Calu3 (cell line): ENCODE measurements at regions not wholly inside any gene's neighbourhood (a gene's known extent, or its start where the extent isn't known, plus 50 kb on each side); places are given as distances from the start of the nearest gene placed in this dataset.
"Not testable (repeated sequence)": the region's sequence is repeated elsewhere in the genome, so short reads cannot be mapped to it uniquely, and the experiment has no call there.

Experiments
- BruUV-seq: library from RNA; stranded (reverse); fragments of 400-500 nt; replicated peaks from 2 replicates; lab custom pipeline; 2021; lab: Mats Ljungman, UMichigan
- CTCF ChIA-PET: fragments of 300-600 bp; sonication (Branson Sonifier 250); formaldehyde crosslinking; loops from one replicate; lab custom pipeline; 2022; ENCODE audit warnings: antibody characterized with exemption; lab: Charles Lee
- DNase-seq: peaks from one replicate; pipeline ENCODE4 v3.0.0; 2022
- H3K27ac Mint-ChIP-seq: one replicate; pipeline ENCODE4 v1.8.0; 2022; ENCODE audit warnings: mixed read lengths; ENCODE audit not compliant: unreplicated experiment
- H3K27me3 Mint-ChIP-seq: one replicate; pipeline ENCODE4 v1.8.0; 2022; ENCODE audit warnings: mixed read lengths; ENCODE audit not compliant: unreplicated experiment
- H3K36me3 Mint-ChIP-seq: one replicate; pipeline ENCODE4 v1.8.0; 2022; ENCODE audit warnings: mild to moderate bottlenecking, moderate library complexity, mixed read lengths; ENCODE audit not compliant: insufficient read depth, unreplicated experiment
- H3K4me1 Mint-ChIP-seq: one replicate; pipeline ENCODE4 v1.8.0; 2022; ENCODE audit warnings: mild to moderate bottlenecking, low read depth, mixed read lengths; ENCODE audit not compliant: unreplicated experiment
- H3K4me3 Mint-ChIP-seq: one replicate; pipeline ENCODE4 v1.8.0; 2022; ENCODE audit warnings: mild to moderate bottlenecking, low read depth, moderate library complexity, mixed read lengths; ENCODE audit not compliant: unreplicated experiment
- H3K9me3 Mint-ChIP-seq: one replicate; pipeline ENCODE4 v1.8.0; 2022; ENCODE audit warnings: low read depth, mixed read lengths; ENCODE audit not compliant: unreplicated experiment
- intact Hi-C: fragments of 100-400 bp; cut with micrococcal nuclease; formaldehyde crosslinking; loops from one replicate; pipeline ENCODE4 v1.10.0; 2022; ENCODE audit not compliant: unreplicated experiment
- TF ChIP-seq, protein P1 (sequence below): fragments of 200-600 bp; IDR thresholded peaks from one replicate; pipeline ENCODE4 v1.8.0; 2022; ENCODE audit warnings: antibody characterized with exemption; ENCODE audit not compliant: unreplicated experiment

GRCh38 chr6:85240787-85241385 is 209.0 kb upstream of the NT5E start:
- Mint-ChIP-seq H3K27ac (no peak overlapping the region), H3K27me3 (no peaks in the 10 kb centered on the region), H3K4me3 (no peak overlapping the region), H3K4me1 (no peaks in the 10 kb centered on the region), H3K9me3 (no peaks in the 10 kb centered on the region), H3K36me3 (no peaks in the 10 kb centered on the region)
- DNase-seq: no peak
- TF ChIP-seq, protein P1, sequence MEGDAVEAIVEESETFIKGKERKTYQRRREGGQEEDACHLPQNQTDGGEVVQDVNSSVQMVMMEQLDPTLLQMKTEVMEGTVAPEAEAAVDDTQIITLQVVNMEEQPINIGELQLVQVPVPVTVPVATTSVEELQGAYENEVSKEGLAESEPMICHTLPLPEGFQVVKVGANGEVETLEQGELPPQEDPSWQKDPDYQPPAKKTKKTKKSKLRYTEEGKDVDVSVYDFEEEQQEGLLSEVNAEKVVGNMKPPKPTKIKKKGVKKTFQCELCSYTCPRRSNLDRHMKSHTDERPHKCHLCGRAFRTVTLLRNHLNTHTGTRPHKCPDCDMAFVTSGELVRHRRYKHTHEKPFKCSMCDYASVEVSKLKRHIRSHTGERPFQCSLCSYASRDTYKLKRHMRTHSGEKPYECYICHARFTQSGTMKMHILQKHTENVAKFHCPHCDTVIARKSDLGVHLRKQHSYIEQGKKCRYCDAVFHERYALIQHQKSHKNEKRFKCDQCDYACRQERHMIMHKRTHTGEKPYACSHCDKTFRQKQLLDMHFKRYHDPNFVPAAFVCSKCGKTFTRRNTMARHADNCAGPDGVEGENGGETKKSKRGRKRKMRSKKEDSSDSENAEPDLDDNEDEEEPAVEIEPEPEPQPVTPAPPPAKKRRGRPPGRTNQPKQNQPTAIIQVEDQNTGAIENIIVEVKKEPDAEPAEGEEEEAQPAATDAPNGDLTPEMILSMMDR: no peak
- no TSS peak for BruUV-seq
- CTCF ChIA-PET: no interaction called here
- intact Hi-C loops: no loop called here

DNA sequence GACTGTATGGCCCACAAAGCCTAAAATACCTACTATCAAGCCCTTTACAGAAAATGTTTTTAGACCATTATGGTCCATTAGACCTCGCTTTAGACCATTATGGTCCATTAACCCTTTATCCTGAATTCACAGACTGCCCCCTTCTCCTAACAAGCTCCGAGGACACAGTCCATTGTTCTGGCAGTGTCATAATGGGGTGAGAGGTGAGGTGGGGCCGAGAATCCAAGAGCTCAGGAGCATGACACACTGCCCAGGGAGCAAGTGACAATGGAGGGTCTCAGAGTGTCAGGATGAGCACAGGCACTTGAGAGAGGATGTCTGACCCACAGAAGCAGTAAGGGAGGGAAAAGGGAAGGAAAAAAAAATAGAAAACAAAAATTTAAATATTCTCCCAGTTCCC is 212.4 kb upstream of the NT5E start:
- no peaks in the 10 kb centered on the region for H3K4me1 Mint-ChIP-seq

GRCh38 chr6:85236636-85237035 is 213.2 kb upstream of the NT5E start:
- Mint-ChIP-seq H3K4me1 (no peaks in the 10 kb centered on the region), H3K27ac (no peak overlapping the region), H3K27me3 (no peaks in the 10 kb centered on the region), H3K36me3 (no peaks in the 10 kb centered on the region), H3K4me3 (no peak overlapping the region), H3K9me3 (no peaks in the 10 kb centered on the region)
- DNase-seq: no peak
- intact Hi-C loops: no loop called here
- TF ChIP-seq, protein P1: no peak
- CTCF ChIA-PET: interaction anchor here (0.6 kb wide), 1 partner anchor 19 kb away, joined by 7 read pairs; no protein-coding TSS in a partner anchor
- BruUV-seq: no TSS peak

More for the DNA sequence above, 212.4 kb upstream of the NT5E start:
- CTCF ChIA-PET: interaction anchor here (0.7 kb wide), 1 partner anchor 81 kb away, joined by 4 read pairs; no protein-coding TSS in a partner anchor
- DNase-seq: no peak
- intact Hi-C loops: no loop called here
- no peaks in the 10 kb centered on the region for H3K36me3 Mint-ChIP-seq
- H3K27ac Mint-ChIP-seq: no peak overlapping the region
- BruUV-seq: no TSS peak
- no peak overlapping the region for H3K4me3 Mint-ChIP-seq
- no peaks in the 10 kb centered on the region for H3K27me3 Mint-ChIP-seq
- TF ChIP-seq, protein P1: no peak
- H3K9me3 Mint-ChIP-seq: no peaks in the 10 kb centered on the region

DNA sequence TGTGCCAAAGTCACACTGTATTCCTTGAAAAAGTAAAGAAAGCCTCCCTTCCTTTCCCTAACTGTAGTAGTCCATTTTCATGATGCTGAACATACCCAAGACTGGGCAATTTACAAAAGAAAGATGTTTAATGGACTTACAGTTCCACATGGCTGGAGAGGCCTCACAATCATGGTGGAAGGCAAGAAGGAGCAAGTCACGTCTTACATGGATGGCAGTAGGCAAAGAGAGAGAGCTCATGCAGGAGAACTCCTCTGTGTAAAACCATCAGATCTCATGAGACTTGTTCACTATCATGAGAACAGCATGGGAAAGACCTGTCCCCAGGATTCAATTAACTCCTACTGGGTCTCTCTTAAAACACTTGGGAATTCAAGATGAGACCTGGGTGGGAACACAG is 222.5 kb upstream of the NT5E start:
- intact Hi-C loops, H3K4me1 Mint-ChIP-seq, DNase-seq, H3K4me3 Mint-ChIP-seq, H3K27me3 Mint-ChIP-seq, H3K27ac Mint-ChIP-seq, H3K36me3 Mint-ChIP-seq, BruUV-seq: not testable (repeated sequence)
- CTCF ChIA-PET: interaction anchor here (0.5 kb wide), 1 partner anchor 212 kb away, joined by 3 read pairs; no protein-coding TSS in a partner anchor
- peaks cover 13% of the 10 kb centered on the region for H3K9me3 Mint-ChIP-seq

- H3K27ac Mint-ChIP-seq, intact Hi-C loops, DNase-seq, H3K4me3 Mint-ChIP-seq, BruUV-seq, H3K36me3 Mint-ChIP-seq: not testable (repeated sequence)
- CTCF ChIA-PET: interaction anchor here (0.6 kb wide), 1 partner anchor 26 kb away, joined by 3 read pairs; no protein-coding TSS in a partner anchor
- Mint-ChIP-seq H3K9me3 (peaks cover 12% of the 10 kb centered on the region), H3K27me3 (peaks cover 27% of the 10 kb centered on the region), H3K4me1 (peaks cover 11% of the 10 kb centered on the region)
Measured at GRCh38 chr6:85212794-85213193, 237.1 kb upstream of the NT5E start.
